Fibroblast of pulmonary artery (primary cell): ENCODE measurements at regions not wholly inside any gene's neighbourhood (a gene's known extent, or its start where the extent isn't known, plus 50 kb on each side); places are given as distances from the start of the nearest gene placed in this dataset.
A peak's percentile ranks its signal among the peaks of the same experiment; 100 is the strongest.

Experiments
- DNase-seq: peaks from one replicate; pipeline ENCODE4 v3.0.0-alpha.2; 2010; ENCODE audit warnings: low read depth
- H3K4me3 ChIP-seq: replicated peaks from 2 replicates; pipeline ENCODE4 v1.5.1; 2011; ENCODE audit warnings: low read depth, mild to moderate bottlenecking, control low read depth, low read length, moderate library complexity
- CTCF ChIP-seq: IDR thresholded peaks from 2 replicates; pipeline ENCODE4 v1.5.1; 2011; ENCODE audit warnings: mild to moderate bottlenecking, control low read depth, low read length, inconsistent platforms; ENCODE audit errors: missing control alignments

GRCh38 chr12:105820429-105821125 lies 318.2 kb downstream of the NUAK1 start:
- TF ChIP-seq CTCF = no peak
- no peak overlapping the region for H3K4me3 ChIP-seq
- DNase-seq = peak; percentile 85

- DNase-seq = no peak
- no peak for TF ChIP-seq CTCF
These were observed 316.3 kb downstream of the NUAK1 start for GRCh38 chr12:105822131-105823105.

GRCh38 chr12:105823810-105824209 lies 314.9 kb downstream of the NUAK1 start:
- no peak for DNase-seq
- TF ChIP-seq CTCF = no peak
- no peak overlapping the region for H3K4me3 ChIP-seq

More at GRCh38 chr12:105822131-105823105, 316.3 kb downstream of the NUAK1 start:
- H3K4me3 ChIP-seq = no peak overlapping the region

- DNase-seq = no peak
- no peak overlapping the region for H3K4me3 ChIP-seq
- no peak for TF ChIP-seq CTCF
These were observed 313.6 kb downstream of the NUAK1 start for GRCh38 chr12:105825141-105825540.

- DNase-seq = no peak
- TF ChIP-seq CTCF = no peak
- H3K4me3 ChIP-seq = no peak overlapping the region
These were observed 307.4 kb downstream of the NUAK1 start for GRCh38 chr12:105831372-105831771.

GRCh38 chr12:105832021-105832420 lies 306.7 kb downstream of the NUAK1 start:
- TF ChIP-seq CTCF = no peak
- DNase-seq = no peak
- no peak overlapping the region for H3K4me3 ChIP-seq
